HEK293T (cell line): ENCODE measurements at regions not wholly inside any gene's neighbourhood (a gene's known extent, or its start where the extent isn't known, plus 50 kb on each side); places are given as distances from the start of the nearest gene placed in this dataset.

Source experiments
- CTCF ChIA-PET: fragments of 350-600 bp; formaldehyde crosslinking; extraction: SDS; loops from one replicate; lab custom pipeline; 2021; ENCODE audit warnings: antibody characterized with exemption, inconsistent platforms; lab: Yijun Ruan, JAX
- POLR2A ChIA-PET: fragments of 350-600 bp; formaldehyde crosslinking; extraction: SDS; loops from one replicate; lab custom pipeline; 2020; ENCODE audit warnings: antibody characterized with exemption, inconsistent platforms; lab: Yijun Ruan, JAX
- DNase-seq: peaks from one replicate; pipeline ENCODE4 v3.0.0; 2012; ENCODE audit warnings: mixed read lengths; ENCODE audit errors: extremely low spot score
- ARNT ChIP-seq: fragments of 450-650 bp; IDR thresholded peaks from 2 replicates; pipeline ENCODE4 v1.6.1; 2017; ENCODE audit warnings: mild to moderate bottlenecking
- BHLHE40 ChIP-seq: fragments of 450-650 bp; IDR thresholded peaks from 2 replicates; pipeline ENCODE4 v1.6.1; 2016; ENCODE audit warnings: mild to moderate bottlenecking, moderate library complexity, borderline replicate concordance
- CTBP1 ChIP-seq: fragments of 450-650 bp; IDR thresholded peaks from 2 replicates; pipeline ENCODE4 v1.6.1; 2016; ENCODE audit warnings: borderline replicate concordance
- ELF4 ChIP-seq: fragments of 450-650 bp; IDR thresholded peaks from 2 replicates; pipeline ENCODE4 v1.6.1; 2017; ENCODE audit warnings: antibody characterized with exemption
- FOXA1 ChIP-seq: fragments of 450-650 bp; IDR thresholded peaks from 2 replicates; pipeline ENCODE4 v1.6.1; 2016; ENCODE audit warnings: mild to moderate bottlenecking
- FOXK2 ChIP-seq: fragments of 450-650 bp; IDR thresholded peaks from 2 replicates; pipeline ENCODE4 v1.6.1; 2016; ENCODE audit warnings: mild to moderate bottlenecking
- FOXM1 ChIP-seq: fragments of 450-650 bp; IDR thresholded peaks from 2 replicates; pipeline ENCODE4 v1.6.1; 2017; ENCODE audit warnings: mild to moderate bottlenecking, borderline replicate concordance
- HDGF ChIP-seq: fragments of 450-650 bp; IDR thresholded peaks from 2 replicates; pipeline ENCODE4 v1.6.1; 2017; ENCODE audit warnings: antibody characterized with exemption, borderline replicate concordance
- L3MBTL2 ChIP-seq: fragments of 450-650 bp; conservative IDR thresholded peaks from 2 replicates; pipeline ENCODE4 v1.6.1; 2016; ENCODE audit warnings: mild to moderate bottlenecking
- LEF1 ChIP-seq: fragments of 450-650 bp; IDR thresholded peaks from 2 replicates; pipeline ENCODE4 v1.6.1; 2017; ENCODE audit warnings: mild to moderate bottlenecking, borderline replicate concordance
- NFRKB ChIP-seq: fragments of 450-650 bp; IDR thresholded peaks from 2 replicates; pipeline ENCODE4 v1.6.1; 2016; ENCODE audit warnings: mild to moderate bottlenecking, moderate library complexity
- PKNOX1 ChIP-seq: fragments of 450-650 bp; IDR thresholded peaks from 2 replicates; pipeline ENCODE4 v1.6.1; 2016
- SP1 ChIP-seq: fragments of 450-650 bp; IDR thresholded peaks from 2 replicates; pipeline ENCODE4 v1.6.1; 2017
- SUZ12 ChIP-seq: fragments of 450-650 bp; IDR thresholded peaks from 2 replicates; pipeline ENCODE4 v1.6.1; 2016; ENCODE audit warnings: mild to moderate bottlenecking
- TARDBP ChIP-seq: fragments of 450-650 bp; IDR thresholded peaks from 2 replicates; pipeline ENCODE4 v1.6.1; 2016
- ZNF384 ChIP-seq: fragments of 450-650 bp; IDR thresholded peaks from 2 replicates; pipeline ENCODE4 v1.6.1; 2016

GRCh38 chr7:123292227-123292626, 92.5 kb upstream of the SLC13A1 start:
- ChIA-PET POLR2A (no interaction called here), CTCF (no interaction called here)
- no peak for TF ChIP-seq HDGF
- TF ChIP-seq NFRKB, result no peak
- TF ChIP-seq ZNF384, result no peak
- no peak for TF ChIP-seq PKNOX1
- no peak for TF ChIP-seq FOXK2
- no peak for TF ChIP-seq LEF1
- no peak for TF ChIP-seq FOXA1
- TF ChIP-seq SP1, result no peak
- TF ChIP-seq BHLHE40, result no peak
- no peak for TF ChIP-seq SUZ12
- TF ChIP-seq CTBP1, result no peak
- TF ChIP-seq ARNT, result no peak
- TF ChIP-seq L3MBTL2, result no peak
- DNase-seq, result no peak

- no peak for DNase-seq
- TF ChIP-seq L3MBTL2, result no peak
- no peak for TF ChIP-seq TARDBP
- no peak for TF ChIP-seq HDGF
- TF ChIP-seq FOXM1, result no peak
- TF ChIP-seq ARNT, result no peak
- no peak for TF ChIP-seq FOXA1
- TF ChIP-seq LEF1, result no peak
- TF ChIP-seq CTBP1, result no peak
- TF ChIP-seq SUZ12, result no peak
- no peak for TF ChIP-seq NFRKB
- no peak for TF ChIP-seq BHLHE40
- POLR2A ChIA-PET, result no interaction called here
- CTCF ChIA-PET, result no interaction called here
Observed at GRCh38 chr7:123289200-123289599, 89.4 kb upstream of the SLC13A1 start.

- TF ChIP-seq ELF4 (no peak), FOXM1 (no peak), HDGF (no peak), FOXK2 (no peak), NFRKB (no peak), BHLHE40 (no peak), SUZ12 (no peak), ARNT (no peak), LEF1 (no peak), L3MBTL2 (no peak), PKNOX1 (no peak), SP1 (no peak), TARDBP (no peak), ZNF384 (no peak)
- ChIA-PET CTCF (no interaction called here), POLR2A (no interaction called here)
- DNase-seq, result peak; percentile 10
Observed at GRCh38 chr7:123285076-123285700, 85.4 kb upstream of the SLC13A1 start.

GRCh38 chr7:123283373-123283772, 83.6 kb upstream of the SLC13A1 start:
- ChIA-PET CTCF (no interaction called here), POLR2A (no interaction called here)
- no peak for DNase-seq
- TF ChIP-seq SUZ12, result no peak
- TF ChIP-seq FOXK2, result no peak
- no peak for TF ChIP-seq BHLHE40
- no peak for TF ChIP-seq LEF1
- TF ChIP-seq FOXA1, result no peak
- TF ChIP-seq SP1, result no peak
- no peak for TF ChIP-seq L3MBTL2
- TF ChIP-seq CTBP1, result no peak
- no peak for TF ChIP-seq NFRKB
- no peak for TF ChIP-seq ELF4
- no peak for TF ChIP-seq TARDBP
- TF ChIP-seq HDGF, result no peak
- no peak for TF ChIP-seq FOXM1

GRCh38 chr7:123282181-123282580, 82.4 kb upstream of the SLC13A1 start:
- no peak for TF ChIP-seq SP1
- TF ChIP-seq HDGF, result no peak
- TF ChIP-seq L3MBTL2, result no peak
- TF ChIP-seq LEF1, result no peak
- TF ChIP-seq BHLHE40, result no peak
- TF ChIP-seq SUZ12, result no peak
- no peak for TF ChIP-seq ELF4
- no peak for TF ChIP-seq ARNT
- no peak for TF ChIP-seq NFRKB
- TF ChIP-seq ZNF384, result no peak
- no peak for TF ChIP-seq FOXM1
- no peak for TF ChIP-seq CTBP1
- TF ChIP-seq PKNOX1, result no peak
- no peak for TF ChIP-seq TARDBP
- TF ChIP-seq FOXK2, result no peak
- no peak for TF ChIP-seq FOXA1
- ChIA-PET CTCF (no interaction called here), POLR2A (no interaction called here)
- no peak for DNase-seq

GRCh38 chr7:123279949-123280348, 80.2 kb upstream of the SLC13A1 start:
- DNase-seq, result no peak
- TF ChIP-seq FOXM1 (no peak), L3MBTL2 (no peak), BHLHE40 (no peak), FOXK2 (no peak), LEF1 (no peak), NFRKB (no peak), PKNOX1 (no peak), ZNF384 (no peak), TARDBP (no peak), ARNT (no peak), FOXA1 (no peak), CTBP1 (no peak), SP1 (no peak), HDGF (no peak), SUZ12 (no peak), ELF4 (no peak)
- ChIA-PET CTCF (no interaction called here), POLR2A (no interaction called here)
